Astrocyte (in vitro differentiated cells and primary cell): ENCODE measurements at regions not wholly inside any gene's neighbourhood (a gene's known extent, or its start where the extent isn't known, plus 50 kb on each side); places are given as distances from the start of the nearest gene placed in this dataset.

Source experiments
- DNase-seq: peaks from one replicate; pipeline ENCODE4 v3.0.0-alpha.2; 2010; ENCODE audit warnings: low read depth
- FAIRE-seq: peaks from 2 replicates; lab custom pipeline; 2011; peaks lifted over from hg19 to GRCh38; lab: Jason Lieb, UNC
- H2AFZ ChIP-seq: 2 replicates; pipeline ENCODE4 v1.6.0; 2012; ENCODE audit warnings: low read depth, low read length, inconsistent platforms
- H3K27ac ChIP-seq: 2 replicates; pipeline ENCODE4 v1.5.1; 2011; ENCODE audit warnings: low read depth, low read length, inconsistent platforms
- H3K27me3 ChIP-seq: 2 replicates; pipeline ENCODE4 v1.6.0; 2011; ENCODE audit warnings: low read length, inconsistent platforms; ENCODE audit not compliant: insufficient read depth
- H3K36me3 ChIP-seq: 2 replicates; pipeline ENCODE4 v1.5.1; 2011; ENCODE audit warnings: low read length, inconsistent platforms; ENCODE audit not compliant: insufficient read depth
- H3K4me1 ChIP-seq: 2 replicates; pipeline ENCODE4 v1.5.1; 2011; ENCODE audit warnings: low read length, inconsistent platforms; ENCODE audit not compliant: insufficient read depth
- H3K4me2 ChIP-seq: 2 replicates; pipeline ENCODE4 v1.6.0; 2012; ENCODE audit warnings: low read length, inconsistent platforms
- H3K4me3 ChIP-seq: 2 replicates; pipeline ENCODE4 v1.5.1; 2011; ENCODE audit warnings: low read depth, mild to moderate bottlenecking, low read length, inconsistent platforms; ENCODE audit not compliant: insufficient read depth
- H3K79me2 ChIP-seq: 2 replicates; pipeline ENCODE4 v1.6.0; 2012; ENCODE audit warnings: mild to moderate bottlenecking, low read length, inconsistent platforms; ENCODE audit not compliant: insufficient read depth
- H3K9ac ChIP-seq: 2 replicates; pipeline ENCODE4 v1.6.0; 2012; ENCODE audit warnings: mild to moderate bottlenecking, low read length, inconsistent platforms
- H3K9me3 ChIP-seq: 2 replicates; pipeline ENCODE4 v1.5.1; 2012; ENCODE audit warnings: low read depth, mild to moderate bottlenecking, low read length, inconsistent platforms; ENCODE audit not compliant: insufficient read depth
- H4K20me1 ChIP-seq: 2 replicates; pipeline ENCODE4 v1.6.0; 2012; ENCODE audit warnings: low read length, inconsistent platforms; ENCODE audit not compliant: insufficient read depth
- H3K27ac Mint-ChIP-seq: one replicate; pipeline ENCODE4 v1.8.0; 2021; ENCODE audit warnings: mild to moderate bottlenecking, mixed read lengths; ENCODE audit not compliant: unreplicated experiment
- H3K27me3 Mint-ChIP-seq: one replicate; pipeline ENCODE4 v1.8.0; 2021; ENCODE audit warnings: low read depth, mixed read lengths; ENCODE audit not compliant: unreplicated experiment
- H3K36me3 Mint-ChIP-seq: one replicate; pipeline ENCODE4 v1.8.0; 2021; ENCODE audit warnings: low read depth, mixed read lengths; ENCODE audit not compliant: unreplicated experiment
- H3K4me1 Mint-ChIP-seq: one replicate; pipeline ENCODE4 v1.8.0; 2021; ENCODE audit warnings: low read depth, mixed read lengths; ENCODE audit not compliant: unreplicated experiment
- H3K4me3 Mint-ChIP-seq: one replicate; pipeline ENCODE4 v1.8.0; 2021; ENCODE audit warnings: mild to moderate bottlenecking, moderate library complexity, mixed read lengths; ENCODE audit not compliant: unreplicated experiment
- H3K9me3 Mint-ChIP-seq: one replicate; pipeline ENCODE4 v1.8.0; 2021; ENCODE audit warnings: mild to moderate bottlenecking, mixed read lengths; ENCODE audit not compliant: unreplicated experiment
- CTCF ChIP-seq: IDR thresholded peaks from 2 replicates; pipeline ENCODE4 v1.5.1; 2011; ENCODE audit warnings: low read depth, mild to moderate bottlenecking, inconsistent platforms, low read length, moderate library complexity; ENCODE audit not compliant: insufficient read depth
- EZH2 ChIP-seq: IDR thresholded peaks from 2 replicates; pipeline ENCODE4 v1.6.1; 2012; ENCODE audit warnings: mild to moderate bottlenecking, low read length, inconsistent platforms; ENCODE audit not compliant: insufficient read depth

DNA sequence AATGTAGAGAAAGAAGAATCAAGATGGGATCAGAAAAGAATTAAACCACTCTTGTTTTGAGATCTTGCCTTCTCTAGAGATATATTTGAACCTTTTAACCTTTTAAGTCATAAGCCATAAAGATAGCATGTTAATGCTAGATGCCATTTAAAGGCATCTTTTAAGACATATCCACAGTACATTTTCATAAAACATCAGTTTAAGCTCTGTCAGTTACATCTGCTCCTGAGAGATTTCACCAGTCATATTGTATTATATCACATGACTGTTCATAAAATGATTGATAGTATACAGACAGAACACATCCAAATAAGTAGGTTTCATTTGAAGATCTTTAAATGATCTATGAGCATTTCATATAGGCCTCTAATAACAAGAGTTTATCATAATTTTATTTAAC, 1238.5 kb downstream of the SLC16A7 start:
- Histone ChIP-seq H3K4me3 (no peak overlapping the region), H3K9ac (no peak overlapping the region), H3K27ac (no peak overlapping the region), H3K4me2 (no peak overlapping the region), H3K27me3 (no peaks in the 10 kb centered on the region), H3K4me1 (no peaks in the 10 kb centered on the region), H3K36me3 (no peaks in the 10 kb centered on the region), H3K9me3 (no peaks in the 10 kb centered on the region), H2AFZ (no peak overlapping the region), H3K79me2 (no peaks in the 10 kb centered on the region), H4K20me1 (no peaks in the 10 kb centered on the region)
- Mint-ChIP-seq H3K9me3 (no peaks in the 10 kb centered on the region), H3K27me3 (no peaks in the 10 kb centered on the region), H3K27ac (no peak overlapping the region), H3K4me1 (no peaks in the 10 kb centered on the region), H3K4me3 (no peak overlapping the region), H3K36me3 (no peaks in the 10 kb centered on the region)
- TF ChIP-seq CTCF (no peak), EZH2 (no peak)
- DNase-seq (no peak), FAIRE-seq (no peak)

GRCh38 chr12:60834806-60835205, 1239.0 kb downstream of the SLC16A7 start:
- no peaks in the 10 kb centered on the region for H3K4me1 ChIP-seq
- no peak for TF ChIP-seq EZH2
- no peak for TF ChIP-seq CTCF
- Mint-ChIP-seq H3K9me3 (no peaks in the 10 kb centered on the region), H3K27ac (no peak overlapping the region), H3K27me3 (no peaks in the 10 kb centered on the region), H3K4me3 (no peak overlapping the region), H3K36me3 (no peaks in the 10 kb centered on the region), H3K4me1 (no peaks in the 10 kb centered on the region)
- no peak overlapping the region for H3K9ac ChIP-seq
- H3K36me3 ChIP-seq = no peaks in the 10 kb centered on the region
- DNase-seq (no peak), FAIRE-seq (no peak)
- no peak overlapping the region for H3K4me2 ChIP-seq
- no peak overlapping the region for H3K27ac ChIP-seq
- H3K79me2 ChIP-seq = no peaks in the 10 kb centered on the region
- H4K20me1 ChIP-seq = no peaks in the 10 kb centered on the region
- H3K4me3 ChIP-seq = no peak overlapping the region
- H3K9me3 ChIP-seq = no peaks in the 10 kb centered on the region
- H2AFZ ChIP-seq = no peak overlapping the region
- no peaks in the 10 kb centered on the region for H3K27me3 ChIP-seq

GRCh38 chr12:60836651-60837050, 1240.8 kb downstream of the SLC16A7 start:
- no peak overlapping the region for H3K4me3 Mint-ChIP-seq
- H3K27ac ChIP-seq = no peak overlapping the region
- H4K20me1 ChIP-seq = no peaks in the 10 kb centered on the region
- H3K4me3 ChIP-seq = no peak overlapping the region
- no peak overlapping the region for H3K27ac Mint-ChIP-seq
- H3K36me3 ChIP-seq = no peaks in the 10 kb centered on the region
- H3K79me2 ChIP-seq = no peaks in the 10 kb centered on the region
- no peak for TF ChIP-seq CTCF
- no peak for TF ChIP-seq EZH2
- no peak for FAIRE-seq
- H3K4me2 ChIP-seq = no peak overlapping the region
- no peaks in the 10 kb centered on the region for H3K4me1 Mint-ChIP-seq
- no peaks in the 10 kb centered on the region for H3K9me3 Mint-ChIP-seq
- no peak overlapping the region for H3K9ac ChIP-seq
- H3K27me3 Mint-ChIP-seq = no peaks in the 10 kb centered on the region
- no peaks in the 10 kb centered on the region for H3K9me3 ChIP-seq
- H2AFZ ChIP-seq = no peak overlapping the region
- H3K27me3 ChIP-seq = no peaks in the 10 kb centered on the region
- H3K4me1 ChIP-seq = no peaks in the 10 kb centered on the region
- H3K36me3 Mint-ChIP-seq = no peaks in the 10 kb centered on the region
- no peak for DNase-seq
